ENCODE measurements at regions not wholly inside any gene's neighbourhood (a gene's known extent, or its start where the extent isn't known, plus 50 kb on each side); places are given as distances from the start of the nearest gene placed in this dataset.
"Not testable (repeated sequence)": the region's sequence is repeated elsewhere in the genome, so short reads cannot be mapped to it uniquely, and the experiment has no call there.

GRCh38 chrX:10691751-10692150 lies 71.4 kb upstream of the MID1 start:
- H4K5ac ChIP-seq (ENCODE audit: insufficient read length, low read depth, low read length); H3K4me3 ChIP-seq (ENCODE audit: extremely low read depth in 1 of 4, insufficient read depth in 2 of 4, low read depth in 3 of 4, low read length in 4 of 4); H4K91ac ChIP-seq (replicated peaks; ENCODE audit: insufficient read length, low read length); H3K18ac ChIP-seq (ENCODE audit: extremely low read depth, low read length); H2BK15ac ChIP-seq (ENCODE audit: low read length); H3K27ac ChIP-seq (ENCODE audit: low read depth, low read length); POLR2A ChIA-PET (ENCODE audit: partially characterized antibody); H3K4me1 ChIP-seq (replicated peaks in 1 of 4; ENCODE audit: control insufficient read depth in 3 of 4, insufficient read depth in 4 of 4, low read length in 3 of 4); H3K4ac ChIP-seq (replicated peaks; ENCODE audit: insufficient read length, low read depth, low read length); H2AK5ac ChIP-seq (ENCODE audit: low read depth, low read length); H3K56ac ChIP-seq (replicated peaks; ENCODE audit: insufficient read length, low read depth, low read length); H3K23me2 ChIP-seq (ENCODE audit: low read depth, low read length); H3K9ac ChIP-seq (replicated peaks in 1 of 4; ENCODE audit: extremely low read depth in 1 of 4, low read depth in 3 of 4, low read length in 3 of 4); H3K79me2 ChIP-seq (ENCODE audit: control insufficient read depth in 1 of 2, insufficient read depth in 2 of 2, low read length in 2 of 2); H3K14ac ChIP-seq (ENCODE audit: insufficient read length); DNase-seq (ENCODE audit: low read depth in 1 of 2, low spot score in 2 of 2); H2AFZ ChIP-seq (ENCODE audit: low read length); H3K79me1 ChIP-seq (ENCODE audit: low read depth, low read length); H2BK120ac ChIP-seq (replicated peaks; ENCODE audit: low read depth, low read length); H3K23ac ChIP-seq (ENCODE audit: insufficient read length); H3K4me2 ChIP-seq (ENCODE audit: insufficient read depth in 1 of 2, low read depth in 2 of 2, low read length in 2 of 2); CTCF ChIA-PET (ENCODE audit: partially characterized antibody); H2BK5ac ChIP-seq (ENCODE audit: low read depth, low read length); H3K9me3 ChIP-seq (ENCODE audit: insufficient read depth in 2 of 2, low read depth in 1 of 2, low read length in 1 of 2); FAIRE-seq; H2BK12ac ChIP-seq (ENCODE audit: low read depth, low read length); H3K36me3 ChIP-seq (ENCODE audit: control insufficient read depth in 2 of 4, insufficient read depth in 4 of 4, low read length in 3 of 4); H4K8ac ChIP-seq (ENCODE audit: extremely low read depth, insufficient read depth, low read length); H3K27me3 ChIP-seq (replicated peaks in 1 of 4; ENCODE audit: control insufficient read depth in 3 of 4, extremely low read depth in 1 of 4, insufficient read depth in 3 of 4, low read length in 3 of 4); H4K20me1 ChIP-seq (replicated peaks in 1 of 2; ENCODE audit: control insufficient read depth in 1 of 2, insufficient read depth in 2 of 2, low read length in 2 of 2); H2BK20ac ChIP-seq (ENCODE audit: low read length): not testable (repeated sequence)
- 86% methylated on average over 4 of the region's 4 CpGs; no CpG with 5 or more reads in 1 of the 2 experiments for WGBS, 2 experiments (ENCODE audit: extremely low coverage in 1 of 2, insufficient coverage in 1 of 2, insufficient read length in 1 of 2, insufficient replicate concordance in 2 of 2, low coverage in 1 of 2, low lambda C conversion rate in 2 of 2, missing lambda C conversion rate in 1 of 2)
